RWPE2 (cell line): ENCODE measurements at regions not wholly inside any gene's neighbourhood (a gene's known extent, or its start where the extent isn't known, plus 50 kb on each side); places are given as distances from the start of the nearest gene placed in this dataset.
A peak's percentile ranks its signal among the peaks of the same experiment; 100 is the strongest.
"Not testable (repeated sequence)": the region's sequence is repeated elsewhere in the genome, so short reads cannot be mapped to it uniquely, and the experiment has no call there.

Experiments used
- ATAC-seq: fragments of 200-7000 bp; cut with Tn5 transposase; 3 replicates; pipeline ENCODE4 v1.9.1; 2021; ENCODE audit warnings: low read depth
- DNase-seq: peaks from one replicate; pipeline ENCODE4 v3.0.0-alpha.2; 2020; ENCODE audit warnings: low spot score
- H3K27ac ChIP-seq: fragments of 450-650 bp; 2 replicates; pipeline ENCODE4 v1.5.1; 2017; ENCODE audit warnings: mild to moderate bottlenecking; ENCODE audit not compliant: poor library complexity, severe bottlenecking
- H3K27me3 ChIP-seq: fragments of 250-450 bp; sonication (Bioruptor Pico); 2 replicates; pipeline ENCODE4 v1.5.1; 2021; ENCODE audit warnings: mild to moderate bottlenecking, moderate library complexity; ENCODE audit not compliant: insufficient read depth, poor library complexity, severe bottlenecking
- H3K36me3 ChIP-seq: fragments of 250-450 bp; sonication (Bioruptor Pico); 2 replicates; pipeline ENCODE4 v1.5.1; 2020; ENCODE audit warnings: low read depth, mild to moderate bottlenecking, moderate library complexity
- H3K4me1 ChIP-seq: fragments of 250-450 bp; sonication (Bioruptor Pico); 2 replicates; pipeline ENCODE4 v1.5.1; 2021; ENCODE audit warnings: mild to moderate bottlenecking, moderate library complexity; ENCODE audit not compliant: insufficient read depth, poor library complexity, severe bottlenecking
- H3K4me3 ChIP-seq: fragments of 250-450 bp; sonication (Bioruptor Pico); 2 replicates; pipeline ENCODE4 v1.5.1; 2021; ENCODE audit warnings: mild to moderate bottlenecking, moderate library complexity; ENCODE audit not compliant: severe bottlenecking
- H3K9me3 ChIP-seq: fragments of 250-450 bp; sonication (Bioruptor Pico); 2 replicates; pipeline ENCODE4 v1.5.1; 2021; ENCODE audit warnings: mild to moderate bottlenecking, moderate library complexity; ENCODE audit not compliant: severe bottlenecking
- TF ChIP-seq, protein P1 (sequence below): fragments of 450-650 bp; IDR thresholded peaks from one replicate; pipeline ENCODE4 v1.5.1; 2017; ENCODE audit warnings: mild to moderate bottlenecking, moderate library complexity; ENCODE audit not compliant: poor library complexity, severe bottlenecking

DNA sequence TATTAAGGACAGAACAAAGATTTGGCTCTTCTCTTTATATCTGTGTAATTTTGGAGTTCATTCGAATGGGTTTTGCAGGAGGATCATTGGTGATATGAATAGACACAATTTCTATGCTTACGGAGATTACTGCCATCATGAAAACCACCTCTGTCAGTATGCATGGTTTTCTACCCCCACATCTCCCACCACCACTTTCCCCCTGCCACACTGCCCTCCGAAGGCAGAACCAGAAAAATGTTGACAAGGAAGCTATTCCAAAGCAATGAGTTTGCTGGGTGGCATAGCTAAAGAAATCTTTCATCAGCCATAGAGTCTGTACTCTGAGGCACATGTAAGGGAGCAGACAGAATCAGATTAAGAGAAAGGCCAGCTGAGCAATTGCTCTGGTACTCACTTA, 567.3 kb upstream of the ACTRT1 start:
- H3K4me3 ChIP-seq: no peak overlapping the region
- H3K27me3 ChIP-seq: no peaks in the 10 kb centered on the region
- TF ChIP-seq, protein P1, sequence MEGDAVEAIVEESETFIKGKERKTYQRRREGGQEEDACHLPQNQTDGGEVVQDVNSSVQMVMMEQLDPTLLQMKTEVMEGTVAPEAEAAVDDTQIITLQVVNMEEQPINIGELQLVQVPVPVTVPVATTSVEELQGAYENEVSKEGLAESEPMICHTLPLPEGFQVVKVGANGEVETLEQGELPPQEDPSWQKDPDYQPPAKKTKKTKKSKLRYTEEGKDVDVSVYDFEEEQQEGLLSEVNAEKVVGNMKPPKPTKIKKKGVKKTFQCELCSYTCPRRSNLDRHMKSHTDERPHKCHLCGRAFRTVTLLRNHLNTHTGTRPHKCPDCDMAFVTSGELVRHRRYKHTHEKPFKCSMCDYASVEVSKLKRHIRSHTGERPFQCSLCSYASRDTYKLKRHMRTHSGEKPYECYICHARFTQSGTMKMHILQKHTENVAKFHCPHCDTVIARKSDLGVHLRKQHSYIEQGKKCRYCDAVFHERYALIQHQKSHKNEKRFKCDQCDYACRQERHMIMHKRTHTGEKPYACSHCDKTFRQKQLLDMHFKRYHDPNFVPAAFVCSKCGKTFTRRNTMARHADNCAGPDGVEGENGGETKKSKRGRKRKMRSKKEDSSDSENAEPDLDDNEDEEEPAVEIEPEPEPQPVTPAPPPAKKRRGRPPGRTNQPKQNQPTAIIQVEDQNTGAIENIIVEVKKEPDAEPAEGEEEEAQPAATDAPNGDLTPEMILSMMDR: no peak
- H3K4me1 ChIP-seq: no peaks in the 10 kb centered on the region
- H3K27ac ChIP-seq: no peak overlapping the region
- no peaks in the 10 kb centered on the region for H3K36me3 ChIP-seq
- no peaks in the 10 kb centered on the region for H3K9me3 ChIP-seq
- ATAC-seq (no peak), DNase-seq (no peak)

DNA sequence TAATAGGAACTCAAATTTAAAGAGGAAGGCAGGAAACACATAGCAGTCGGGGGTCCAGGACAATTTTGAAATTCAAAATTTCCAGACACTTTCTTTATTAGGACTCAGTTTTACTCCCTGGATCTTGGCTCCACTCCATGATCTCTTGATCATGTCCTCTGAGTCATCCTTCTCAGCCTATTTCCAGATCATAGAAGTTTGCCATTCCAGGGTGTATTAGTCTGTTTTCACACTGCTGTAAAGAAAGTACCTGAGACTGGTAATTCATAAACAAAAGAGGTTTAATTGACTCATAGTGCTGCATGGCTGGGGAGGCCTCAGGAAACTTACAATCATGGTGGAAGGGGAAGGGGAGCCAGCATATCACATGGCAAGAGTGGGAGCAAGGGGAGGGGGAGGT, 564.7 kb upstream of the ACTRT1 start:
- H3K27me3 ChIP-seq: no peaks in the 10 kb centered on the region
- TF ChIP-seq, protein P1: no peak
- no peak overlapping the region for H3K27ac ChIP-seq
- no peaks in the 10 kb centered on the region for H3K9me3 ChIP-seq
- no peak overlapping the region for H3K4me3 ChIP-seq
- no peaks in the 10 kb centered on the region for H3K4me1 ChIP-seq
- ATAC-seq: peak; percentile 60
- DNase-seq: no peak
- no peaks in the 10 kb centered on the region for H3K36me3 ChIP-seq

DNA sequence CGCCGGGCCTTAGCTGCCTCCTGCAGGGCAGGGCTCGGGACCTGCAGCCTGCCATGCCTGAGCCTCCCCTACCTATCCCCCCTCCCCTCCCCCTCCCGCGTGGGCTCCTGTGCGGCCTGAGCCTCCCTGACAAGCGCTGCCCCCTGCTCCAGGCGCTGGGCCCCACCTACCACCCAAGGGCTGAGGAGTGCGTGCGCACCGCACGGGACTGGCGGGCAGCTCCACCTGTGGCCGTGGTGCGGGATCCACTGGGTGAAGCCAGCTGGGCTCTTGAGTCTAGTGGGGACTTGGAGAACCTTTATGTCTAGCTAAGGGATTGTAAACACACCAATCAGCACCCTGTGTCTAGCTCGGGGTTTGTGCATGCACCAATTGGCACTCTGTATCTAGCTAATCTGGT, 554.6 kb upstream of the ACTRT1 start:
- not testable (repeated sequence) for H3K4me1 ChIP-seq, ATAC-seq, H3K27ac ChIP-seq, H3K9me3 ChIP-seq, H3K4me3 ChIP-seq, DNase-seq, H3K36me3 ChIP-seq, H3K27me3 ChIP-seq

DNA sequence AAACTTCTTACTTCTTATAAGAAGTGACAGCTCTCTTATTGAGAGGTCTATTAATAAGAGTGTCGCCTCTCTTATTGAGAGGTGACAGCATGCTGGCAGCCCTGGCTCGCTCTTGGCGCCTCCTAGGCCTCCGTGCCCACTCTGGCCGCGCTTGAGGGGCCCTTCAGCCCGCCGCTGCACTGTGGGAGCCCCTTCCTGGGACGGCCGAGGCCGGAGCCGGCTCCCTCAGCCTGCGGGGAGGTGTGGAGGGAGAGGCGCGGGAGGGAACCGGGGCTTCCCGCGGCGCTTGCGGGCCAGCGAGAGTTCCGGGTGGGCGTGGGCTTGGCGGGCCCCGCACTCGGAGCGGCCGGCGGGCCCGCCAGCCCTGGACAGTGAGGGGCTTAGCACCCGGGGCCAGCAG, 554.2 kb upstream of the ACTRT1 start:
- not testable (repeated sequence) for DNase-seq, H3K27ac ChIP-seq, H3K36me3 ChIP-seq, H3K4me1 ChIP-seq, ATAC-seq, H3K27me3 ChIP-seq, H3K4me3 ChIP-seq, H3K9me3 ChIP-seq

DNA sequence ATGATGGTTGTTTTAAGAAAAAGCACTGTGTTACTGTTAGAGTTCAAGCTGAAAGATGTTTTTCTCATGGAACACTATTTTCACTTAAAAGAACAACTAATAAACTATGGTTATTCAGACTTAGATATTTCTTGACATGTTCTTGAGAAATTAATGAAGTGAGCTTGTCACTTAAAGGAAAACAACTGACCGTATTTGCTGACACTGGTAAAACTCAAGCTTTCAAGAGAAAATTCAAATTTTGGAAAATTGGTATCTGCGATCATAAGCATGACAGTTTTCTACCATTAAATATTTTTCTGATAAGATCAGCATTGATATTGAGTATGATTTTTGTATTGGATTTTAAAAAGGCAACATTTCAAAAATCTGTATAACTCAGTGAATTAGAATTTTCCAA, 549.5 kb upstream of the ACTRT1 start:
- Histone ChIP-seq H3K4me3 (no peak overlapping the region), H3K9me3 (no peaks in the 10 kb centered on the region), H3K4me1 (no peaks in the 10 kb centered on the region), H3K36me3 (no peaks in the 10 kb centered on the region), H3K27me3 (no peaks in the 10 kb centered on the region), H3K27ac (no peak overlapping the region)
- DNase-seq (no peak), ATAC-seq (no peak)
- TF ChIP-seq, protein P1: no peak

DNA sequence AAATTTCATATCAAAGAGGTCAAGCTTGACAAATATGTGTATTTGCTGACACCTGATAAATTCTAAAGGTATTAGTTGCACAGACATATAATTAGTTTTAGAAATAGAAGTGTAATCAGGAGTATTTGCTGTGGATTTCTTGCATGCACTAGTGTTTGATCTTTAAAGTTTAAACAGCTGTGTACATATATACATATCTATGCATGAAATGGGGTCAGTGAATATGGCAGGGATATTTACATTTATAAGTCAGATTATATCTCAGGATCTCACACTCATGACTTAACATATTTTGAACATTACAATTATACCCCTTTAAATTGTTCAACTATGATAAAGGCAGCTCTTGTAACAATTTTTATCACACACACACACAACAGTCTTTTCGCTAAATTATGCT, 547.4 kb upstream of the ACTRT1 start:
- H3K36me3 ChIP-seq: no peaks in the 10 kb centered on the region
- ATAC-seq: no peak
- H3K27me3 ChIP-seq: no peaks in the 10 kb centered on the region
- TF ChIP-seq, protein P1: no peak
- no peak overlapping the region for H3K27ac ChIP-seq
- no peaks in the 10 kb centered on the region for H3K9me3 ChIP-seq
- no peak for DNase-seq
- no peak overlapping the region for H3K4me3 ChIP-seq
- H3K4me1 ChIP-seq: no peaks in the 10 kb centered on the region
